ENCODE measurements at regions not wholly inside any gene's neighbourhood (a gene's known extent, or its start where the extent isn't known, plus 50 kb on each side); places are given as distances from the start of the nearest gene placed in this dataset.

DNA sequence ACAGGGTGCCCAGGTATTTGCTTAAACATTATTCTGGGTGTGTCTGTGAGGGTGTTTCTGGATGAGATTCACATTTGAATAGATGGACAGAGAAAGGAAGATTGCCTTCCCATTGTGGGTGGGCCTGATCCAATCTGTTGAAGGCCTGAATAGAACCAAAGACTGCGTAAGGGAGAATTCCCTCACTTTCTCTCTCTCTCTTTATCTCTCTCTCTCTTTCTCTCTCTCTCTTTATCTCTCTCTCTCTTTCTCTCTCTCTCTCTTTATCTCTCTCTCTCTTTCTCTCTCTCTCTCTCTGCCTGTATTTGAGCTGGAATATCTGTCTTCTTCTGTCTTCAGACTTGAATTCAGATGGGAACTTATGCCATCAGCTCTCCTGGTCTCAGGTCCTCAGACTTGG is 148.4 kb downstream of the FAM124B start:
- no peak overlapping the region for H3K27ac ChIP-seq
- no peak for DNase-seq
- H3K4me1 ChIP-seq: peaks cover 0 to 7% (median 0%) of the 10 kb centered on the region in 4 donors
- H3K4me3 ChIP-seq: no peak overlapping the region
- 100% methylated on average over 1 of the region's 1 CpG for WGBS, 2 donors (ENCODE audit: low coverage in 1 of 2)
- H3K9me3 ChIP-seq: no peaks in the 10 kb centered on the region
- no peaks in the 10 kb centered on the region for H3K27me3 ChIP-seq
- TF ChIP-seq POLR2A (IDR thresholded peaks at IDR 0.05): no peak
- in situ Hi-C loops (cut with MboI; ENCODE audit: low pct_ligation_motif_present in 1 of 4, low pct_unique_long_range_greater_than_20kb in 1 of 4, low sequenced_read_pairs in 3 of 4): no loop called here
- intact Hi-C loops (cut with DNase I; ENCODE audit: low total_unique reads): no loop called here
- no peaks in the 10 kb centered on the region for H3K36me3 ChIP-seq

DNA sequence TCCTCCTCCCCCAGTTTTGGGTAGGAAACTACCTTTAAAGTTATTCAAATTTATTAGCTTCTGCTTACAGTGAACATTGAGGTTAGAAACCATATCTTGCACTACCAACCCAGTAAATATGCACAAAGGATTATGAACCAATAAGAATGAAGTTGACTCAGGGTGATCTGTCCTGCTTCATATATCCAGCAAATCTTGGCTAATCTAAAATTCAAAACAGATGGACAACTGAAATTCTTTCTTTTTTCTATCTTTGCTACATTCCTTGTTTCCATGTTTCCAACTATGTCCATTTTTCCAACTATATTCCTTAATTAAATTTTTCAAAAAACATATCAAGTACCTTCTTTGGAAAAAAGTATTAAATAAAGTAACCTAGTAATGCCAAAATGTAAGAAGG is 149.3 kb downstream of the FAM124B start:
- intact Hi-C loops (cut with DNase I; ENCODE audit: low total_unique reads): no loop called here
- no peaks in the 10 kb centered on the region for H3K9me3 ChIP-seq
- TF ChIP-seq, protein P1, sequence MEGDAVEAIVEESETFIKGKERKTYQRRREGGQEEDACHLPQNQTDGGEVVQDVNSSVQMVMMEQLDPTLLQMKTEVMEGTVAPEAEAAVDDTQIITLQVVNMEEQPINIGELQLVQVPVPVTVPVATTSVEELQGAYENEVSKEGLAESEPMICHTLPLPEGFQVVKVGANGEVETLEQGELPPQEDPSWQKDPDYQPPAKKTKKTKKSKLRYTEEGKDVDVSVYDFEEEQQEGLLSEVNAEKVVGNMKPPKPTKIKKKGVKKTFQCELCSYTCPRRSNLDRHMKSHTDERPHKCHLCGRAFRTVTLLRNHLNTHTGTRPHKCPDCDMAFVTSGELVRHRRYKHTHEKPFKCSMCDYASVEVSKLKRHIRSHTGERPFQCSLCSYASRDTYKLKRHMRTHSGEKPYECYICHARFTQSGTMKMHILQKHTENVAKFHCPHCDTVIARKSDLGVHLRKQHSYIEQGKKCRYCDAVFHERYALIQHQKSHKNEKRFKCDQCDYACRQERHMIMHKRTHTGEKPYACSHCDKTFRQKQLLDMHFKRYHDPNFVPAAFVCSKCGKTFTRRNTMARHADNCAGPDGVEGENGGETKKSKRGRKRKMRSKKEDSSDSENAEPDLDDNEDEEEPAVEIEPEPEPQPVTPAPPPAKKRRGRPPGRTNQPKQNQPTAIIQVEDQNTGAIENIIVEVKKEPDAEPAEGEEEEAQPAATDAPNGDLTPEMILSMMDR (IDR thresholded peaks at IDR 0.05): no peak
- TF ChIP-seq POLR2A (IDR thresholded peaks at IDR 0.05) (no peak), POLR2AphosphoS5 (IDR thresholded peaks at IDR 0.05) (no peak)
- no peaks in the 10 kb centered on the region for H3K36me3 ChIP-seq
- no peak for DNase-seq
- in situ Hi-C loops (cut with MboI; ENCODE audit: low pct_ligation_motif_present in 1 of 4, low pct_unique_long_range_greater_than_20kb in 1 of 4, low sequenced_read_pairs in 3 of 4): no loop called here
- H3K4me1 ChIP-seq: peaks cover 0 to 7% (median 0%) of the 10 kb centered on the region in 4 donors
- no peak overlapping the region for H3K27ac ChIP-seq
- H3K27me3 ChIP-seq: no peaks in the 10 kb centered on the region
- H3K4me3 ChIP-seq: no peak overlapping the region

DNA sequence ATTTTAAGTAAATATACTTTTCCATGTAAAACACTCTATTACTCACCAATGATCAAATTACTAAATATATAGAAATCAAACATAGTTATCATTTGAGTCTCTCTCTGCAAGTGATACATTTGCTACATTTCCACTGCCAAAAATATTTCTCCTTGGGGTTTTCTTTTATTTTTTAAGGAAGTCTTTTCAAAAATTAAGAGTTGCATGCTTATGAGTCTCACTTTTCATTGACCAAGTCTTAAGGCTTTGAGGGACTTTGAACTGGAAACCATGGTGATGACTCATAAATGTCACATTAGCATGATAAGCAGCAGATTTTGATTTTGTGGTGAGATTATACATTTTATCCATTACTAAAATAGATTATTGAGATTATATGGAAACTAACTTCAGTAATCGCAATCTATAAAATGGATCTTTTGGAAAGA is 152.9 kb downstream of the FAM124B start:
- TF ChIP-seq POLR2AphosphoS5 (IDR thresholded peaks at IDR 0.05): no peak
- TF ChIP-seq, protein P1 (IDR thresholded peaks at IDR 0.05): no peak
- no peak for TF ChIP-seq POLR2A (IDR thresholded peaks at IDR 0.05)
- TF ChIP-seq EP300 (IDR thresholded peaks at IDR 0.05; ENCODE audit: low read depth): no peak
- no peak overlapping the region for H3K4me3 ChIP-seq
- no peak for DNase-seq
- no peaks in the 10 kb centered on the region for H3K36me3 ChIP-seq
- H3K4me1 ChIP-seq: peaks cover 0 to 7% (median 0%) of the 10 kb centered on the region in 4 donors
- H3K9me3 ChIP-seq: no peaks in the 10 kb centered on the region
- H3K27me3 ChIP-seq: no peaks in the 10 kb centered on the region
- intact Hi-C loops (cut with DNase I; ENCODE audit: low total_unique reads) (no loop called here), in situ Hi-C loops (cut with MboI; ENCODE audit: low pct_ligation_motif_present in 1 of 4, low pct_unique_long_range_greater_than_20kb in 1 of 4, low sequenced_read_pairs in 3 of 4) (no loop called here)
- 58 to 88% methylated on average over 1 of the region's 1 CpG for WGBS, 2 donors (ENCODE audit: low coverage in 1 of 2)
- H3K27ac ChIP-seq: no peak overlapping the region

DNA sequence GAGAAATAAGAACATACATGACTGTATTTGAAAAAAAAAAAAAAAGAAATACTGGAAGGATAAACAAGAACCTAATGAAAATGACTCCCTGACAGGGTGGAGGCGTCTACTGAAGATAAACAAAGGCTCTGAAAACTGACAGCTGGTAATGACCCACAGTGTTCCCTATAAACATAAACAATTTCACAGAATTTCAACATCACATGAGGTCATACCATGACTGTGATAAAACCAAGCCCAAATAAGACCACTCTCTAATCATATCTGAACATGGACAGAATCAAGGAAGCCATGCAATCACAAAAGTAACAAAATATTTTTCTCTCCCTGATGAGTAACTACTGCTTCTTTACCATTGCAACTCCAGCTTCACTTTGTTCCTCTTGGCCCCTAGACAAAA is 159.3 kb downstream of the FAM124B start:
- no peak for DNase-seq
- WGBS, 2 donors (ENCODE audit: low coverage in 1 of 2): 61% methylated on average over 1 of the region's 1 CpG; no CpG with 5 or more reads in 1 of the 2 donors
- Histone ChIP-seq H3K27ac (no peak overlapping the region), H3K4me3 (no peak overlapping the region), H3K4me1 (no peaks in the 10 kb centered on the region), H3K27me3 (no peaks in the 10 kb centered on the region), H3K36me3 (no peaks in the 10 kb centered on the region), H3K9me3 (no peaks in the 10 kb centered on the region)
- peak in 2 of 3 donors; percentile 29 to 53 for TF ChIP-seq POLR2AphosphoS5 (IDR thresholded peaks at IDR 0.05)
- TF ChIP-seq EP300 (IDR thresholded peaks at IDR 0.05; ENCODE audit: low read depth): no peak
- TF ChIP-seq, protein P1 (IDR thresholded peaks at IDR 0.05): no peak
- in situ Hi-C loops (cut with MboI; ENCODE audit: low pct_ligation_motif_present in 1 of 4, low pct_unique_long_range_greater_than_20kb in 1 of 4, low sequenced_read_pairs in 3 of 4): no loop called here
- intact Hi-C loops (cut with DNase I; ENCODE audit: low total_unique reads): no loop called here

DNA sequence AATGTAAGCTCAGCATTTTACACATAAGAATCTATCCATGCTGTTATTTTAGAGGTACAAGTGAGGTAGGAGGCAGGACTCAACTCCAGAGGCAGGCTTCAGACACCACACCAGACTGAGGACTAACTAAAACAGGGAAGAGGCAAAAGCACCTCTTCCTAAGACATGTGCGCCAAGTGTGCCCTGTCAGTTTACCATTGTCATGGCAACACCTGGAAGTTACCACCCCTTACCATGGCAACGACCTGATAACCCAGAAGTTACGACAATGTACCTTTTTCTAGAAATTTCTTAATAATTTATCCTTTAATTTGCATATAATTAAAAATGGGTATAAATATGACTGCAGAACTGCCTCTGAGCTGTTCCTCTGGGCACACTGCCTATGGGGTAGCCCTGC is 160.1 kb downstream of the FAM124B start:
- H3K27me3 ChIP-seq: no peaks in the 10 kb centered on the region
- no peaks in the 10 kb centered on the region for H3K36me3 ChIP-seq
- intact Hi-C loops (cut with DNase I; ENCODE audit: low total_unique reads) (no loop called here), in situ Hi-C loops (cut with MboI; ENCODE audit: low pct_ligation_motif_present in 1 of 4, low pct_unique_long_range_greater_than_20kb in 1 of 4, low sequenced_read_pairs in 3 of 4) (no loop called here)
- no peak overlapping the region for H3K4me3 ChIP-seq
- DNase-seq: no peak
- no peaks in the 10 kb centered on the region for H3K9me3 ChIP-seq
- no peaks in the 10 kb centered on the region for H3K4me1 ChIP-seq
- no peak for TF ChIP-seq EP300 (IDR thresholded peaks at IDR 0.05; ENCODE audit: low read depth)
- TF ChIP-seq POLR2AphosphoS5 (IDR thresholded peaks at IDR 0.05): no peak
- no peak for TF ChIP-seq POLR2A (IDR thresholded peaks at IDR 0.05)
- TF ChIP-seq, protein P1 (IDR thresholded peaks at IDR 0.05): no peak
- no peak overlapping the region for H3K27ac ChIP-seq
- WGBS, 2 donors (ENCODE audit: low coverage in 1 of 2): 81 to 100% methylated on average over 1 to 3 of the region's 3 CpGs

Measured in transverse colon (tissue), 4 donors.